HL-60 (cell line): ENCODE measurements at regions not wholly inside any gene's neighbourhood (a gene's known extent, or its start where the extent isn't known, plus 50 kb on each side); places are given as distances from the start of the nearest gene placed in this dataset.

ENCODE experiments used
- DNase-seq, 2 experiments: peaks; one replicate each; pipeline ENCODE4 v3.0.0-alpha.2; 2010 to 2020; ENCODE audit warnings: low read depth in 1 of 2, low spot score in 1 of 2
- H3K27ac ChIP-seq: fragments of 250-450 bp; sonication (Bioruptor Pico); replicated peaks from 2 replicates; pipeline ENCODE4 v1.5.1; 2020; ENCODE audit warnings: mild to moderate bottlenecking, moderate library complexity
- H3K27me3 ChIP-seq: fragments of 250-450 bp; sonication (Bioruptor Pico); 2 replicates; pipeline ENCODE4 v1.5.1; 2021; ENCODE audit warnings: mild to moderate bottlenecking, moderate library complexity; ENCODE audit not compliant: insufficient read depth, poor library complexity, severe bottlenecking
- H3K4me3 ChIP-seq: replicated peaks from 2 replicates; pipeline ENCODE4 v1.5.1; 2011; ENCODE audit warnings: mild to moderate bottlenecking, control low read depth, low read length; ENCODE audit not compliant: insufficient read depth
- GABPA ChIP-seq: IDR thresholded peaks from 2 replicates; pipeline ENCODE4 v1.6.1; 2012; ENCODE audit warnings: low read depth
- POLR2AphosphoS5 ChIP-seq: IDR thresholded peaks from 2 replicates; pipeline ENCODE4 v1.6.1; 2012; ENCODE audit warnings: low read depth
- SPI1 ChIP-seq: IDR thresholded peaks from 2 replicates; pipeline ENCODE4 v1.6.1; 2012; ENCODE audit warnings: low read depth, mild to moderate bottlenecking, borderline replicate concordance
- TF ChIP-seq, protein P1 (sequence below): IDR thresholded peaks from one replicate; pipeline ENCODE4 v1.5.1; 2011; ENCODE audit warnings: low read length, control low read depth, inconsistent platforms; ENCODE audit not compliant: insufficient read depth
- TF ChIP-seq, protein P2 (sequence below): IDR thresholded peaks from 2 replicates; pipeline ENCODE4 v1.6.1; 2012; ENCODE audit warnings: low read depth; ENCODE audit not compliant: insufficient replicate concordance

DNA sequence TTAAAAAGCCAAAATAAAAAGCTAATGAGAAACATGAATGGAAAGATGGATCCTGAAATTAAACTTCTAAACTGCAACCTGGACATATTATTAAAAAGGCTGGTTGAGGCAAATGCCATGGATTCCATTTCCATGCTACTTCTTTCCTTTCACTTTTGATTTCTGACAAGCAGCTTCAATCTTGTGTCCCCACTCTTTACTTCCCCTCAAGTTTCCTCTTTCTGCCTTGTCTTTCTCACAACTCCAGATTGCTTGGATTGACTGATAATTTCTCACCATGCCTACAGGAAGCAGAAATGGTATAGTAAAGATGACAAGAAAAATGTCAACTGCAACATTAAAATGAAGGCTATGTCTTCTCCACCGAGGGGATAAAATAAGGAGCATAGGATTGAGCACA lies 1136.7 kb downstream of the TUSC7 start:
- no peak for DNase-seq
- no peak overlapping the region for H3K4me3 ChIP-seq
- no peaks in the 10 kb centered on the region for H3K27me3 ChIP-seq
- TF ChIP-seq, protein P1, sequence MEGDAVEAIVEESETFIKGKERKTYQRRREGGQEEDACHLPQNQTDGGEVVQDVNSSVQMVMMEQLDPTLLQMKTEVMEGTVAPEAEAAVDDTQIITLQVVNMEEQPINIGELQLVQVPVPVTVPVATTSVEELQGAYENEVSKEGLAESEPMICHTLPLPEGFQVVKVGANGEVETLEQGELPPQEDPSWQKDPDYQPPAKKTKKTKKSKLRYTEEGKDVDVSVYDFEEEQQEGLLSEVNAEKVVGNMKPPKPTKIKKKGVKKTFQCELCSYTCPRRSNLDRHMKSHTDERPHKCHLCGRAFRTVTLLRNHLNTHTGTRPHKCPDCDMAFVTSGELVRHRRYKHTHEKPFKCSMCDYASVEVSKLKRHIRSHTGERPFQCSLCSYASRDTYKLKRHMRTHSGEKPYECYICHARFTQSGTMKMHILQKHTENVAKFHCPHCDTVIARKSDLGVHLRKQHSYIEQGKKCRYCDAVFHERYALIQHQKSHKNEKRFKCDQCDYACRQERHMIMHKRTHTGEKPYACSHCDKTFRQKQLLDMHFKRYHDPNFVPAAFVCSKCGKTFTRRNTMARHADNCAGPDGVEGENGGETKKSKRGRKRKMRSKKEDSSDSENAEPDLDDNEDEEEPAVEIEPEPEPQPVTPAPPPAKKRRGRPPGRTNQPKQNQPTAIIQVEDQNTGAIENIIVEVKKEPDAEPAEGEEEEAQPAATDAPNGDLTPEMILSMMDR = no peak
- TF ChIP-seq, protein P2, sequence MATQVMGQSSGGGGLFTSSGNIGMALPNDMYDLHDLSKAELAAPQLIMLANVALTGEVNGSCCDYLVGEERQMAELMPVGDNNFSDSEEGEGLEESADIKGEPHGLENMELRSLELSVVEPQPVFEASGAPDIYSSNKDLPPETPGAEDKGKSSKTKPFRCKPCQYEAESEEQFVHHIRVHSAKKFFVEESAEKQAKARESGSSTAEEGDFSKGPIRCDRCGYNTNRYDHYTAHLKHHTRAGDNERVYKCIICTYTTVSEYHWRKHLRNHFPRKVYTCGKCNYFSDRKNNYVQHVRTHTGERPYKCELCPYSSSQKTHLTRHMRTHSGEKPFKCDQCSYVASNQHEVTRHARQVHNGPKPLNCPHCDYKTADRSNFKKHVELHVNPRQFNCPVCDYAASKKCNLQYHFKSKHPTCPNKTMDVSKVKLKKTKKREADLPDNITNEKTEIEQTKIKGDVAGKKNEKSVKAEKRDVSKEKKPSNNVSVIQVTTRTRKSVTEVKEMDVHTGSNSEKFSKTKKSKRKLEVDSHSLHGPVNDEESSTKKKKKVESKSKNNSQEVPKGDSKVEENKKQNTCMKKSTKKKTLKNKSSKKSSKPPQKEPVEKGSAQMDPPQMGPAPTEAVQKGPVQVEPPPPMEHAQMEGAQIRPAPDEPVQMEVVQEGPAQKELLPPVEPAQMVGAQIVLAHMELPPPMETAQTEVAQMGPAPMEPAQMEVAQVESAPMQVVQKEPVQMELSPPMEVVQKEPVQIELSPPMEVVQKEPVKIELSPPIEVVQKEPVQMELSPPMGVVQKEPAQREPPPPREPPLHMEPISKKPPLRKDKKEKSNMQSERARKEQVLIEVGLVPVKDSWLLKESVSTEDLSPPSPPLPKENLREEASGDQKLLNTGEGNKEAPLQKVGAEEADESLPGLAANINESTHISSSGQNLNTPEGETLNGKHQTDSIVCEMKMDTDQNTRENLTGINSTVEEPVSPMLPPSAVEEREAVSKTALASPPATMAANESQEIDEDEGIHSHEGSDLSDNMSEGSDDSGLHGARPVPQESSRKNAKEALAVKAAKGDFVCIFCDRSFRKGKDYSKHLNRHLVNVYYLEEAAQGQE = no peak
- TF ChIP-seq POLR2AphosphoS5 = no peak
- TF ChIP-seq GABPA = no peak
- TF ChIP-seq SPI1 = no peak
- no peak overlapping the region for H3K27ac ChIP-seq

DNA sequence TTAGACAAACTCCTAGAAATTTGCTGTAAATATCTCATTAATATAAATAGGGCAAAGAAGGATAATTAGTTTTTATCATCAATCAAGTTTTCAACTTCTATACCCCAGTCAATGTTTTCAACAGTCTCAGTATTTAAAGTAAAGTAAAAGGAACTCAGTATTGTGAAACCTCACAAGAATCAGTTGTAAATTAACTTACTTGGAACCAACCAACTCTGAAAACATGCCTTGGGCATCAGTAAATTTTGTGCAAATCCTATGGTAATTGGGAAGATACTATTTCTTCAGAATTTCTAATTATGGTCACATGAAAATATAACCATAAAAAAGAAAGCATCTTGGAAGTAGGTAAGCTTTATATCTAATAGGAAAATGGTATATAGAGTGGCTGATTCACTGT lies 1139.0 kb downstream of the TUSC7 start:
- DNase-seq = no peak
- no peak for TF ChIP-seq SPI1
- TF ChIP-seq, protein P2 = no peak
- no peak for TF ChIP-seq POLR2AphosphoS5
- TF ChIP-seq, protein P1 = no peak
- TF ChIP-seq GABPA = no peak
- Histone ChIP-seq H3K27me3 (no peaks in the 10 kb centered on the region), H3K4me3 (no peak overlapping the region), H3K27ac (no peak overlapping the region)

DNA sequence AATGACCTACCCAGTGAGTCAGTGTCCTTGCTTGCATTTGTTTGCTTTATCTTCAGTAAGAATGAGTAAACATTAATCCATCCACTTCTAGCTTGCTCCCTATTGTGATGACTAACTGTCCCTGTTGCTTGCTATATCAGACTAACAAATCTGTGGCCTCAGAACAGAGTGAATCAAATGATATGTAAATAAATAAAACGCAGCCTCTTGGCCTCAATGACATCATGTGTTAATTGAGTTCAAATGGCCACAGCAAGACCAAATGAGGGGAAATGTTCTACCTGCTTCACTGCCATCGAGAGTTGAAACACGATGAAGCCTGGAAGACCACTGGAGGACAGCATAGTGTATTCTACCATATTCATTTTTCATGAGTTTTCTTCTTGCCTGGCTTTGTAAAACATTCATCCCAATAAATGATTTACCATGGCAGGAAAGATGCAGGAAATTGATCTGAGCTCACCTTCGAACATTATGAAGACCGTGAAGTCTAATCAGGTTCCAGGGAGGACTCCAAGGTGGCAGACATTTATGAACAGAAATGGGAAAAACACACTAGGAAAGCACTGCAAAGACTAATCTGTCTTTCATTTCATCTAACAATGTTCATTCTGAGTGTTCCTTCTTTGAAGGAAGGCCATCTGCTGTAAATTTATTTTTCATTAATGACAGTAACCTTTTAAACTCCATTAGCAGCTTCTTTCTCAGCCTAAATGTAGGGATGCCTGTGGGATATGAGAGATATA lies 1144.5 kb downstream of the TUSC7 start:
- no peak for DNase-seq
- H3K27ac ChIP-seq = no peak overlapping the region
- no peaks in the 10 kb centered on the region for H3K27me3 ChIP-seq
- no peak overlapping the region for H3K4me3 ChIP-seq
- TF ChIP-seq POLR2AphosphoS5 = no peak
- no peak for TF ChIP-seq SPI1
- TF ChIP-seq, protein P1 = no peak
- TF ChIP-seq, protein P2 = no peak
- TF ChIP-seq GABPA = no peak
